ENCODE measurements at regions not wholly inside any gene's neighbourhood (a gene's known extent, or its start where the extent isn't known, plus 50 kb on each side); places are given as distances from the start of the nearest gene placed in this dataset.
A peak's percentile ranks its signal among the peaks of the same experiment; 100 is the strongest.

GRCh38 chr13:82850644-82851043 lies 1031.6 kb downstream of the SLITRK1 start:
- DNase-seq (ENCODE audit: low spot score) (no peak), ATAC-seq (ENCODE audit: low read depth) (no peak)
- no peaks in the 10 kb centered on the region for H3K9me3 ChIP-seq (ENCODE audit: severe bottlenecking)
- no peaks in the 10 kb centered on the region for H3K36me3 ChIP-seq (ENCODE audit: low read depth)
- no peaks in the 10 kb centered on the region for H3K27me3 ChIP-seq (ENCODE audit: insufficient read depth, poor library complexity, severe bottlenecking)
- H3K27ac ChIP-seq (ENCODE audit: poor library complexity, severe bottlenecking), result no peak overlapping the region
- H3K4me3 ChIP-seq (ENCODE audit: severe bottlenecking), result no peak overlapping the region
- TF ChIP-seq CTCF (IDR thresholded peaks at IDR 0.05; ENCODE audit: poor library complexity, severe bottlenecking), result no peak
- H3K4me1 ChIP-seq (ENCODE audit: insufficient read depth, poor library complexity, severe bottlenecking), result no peaks in the 10 kb centered on the region

- Histone ChIP-seq H3K9me3 (ENCODE audit: severe bottlenecking) (no peaks in the 10 kb centered on the region), H3K27me3 (ENCODE audit: insufficient read depth, poor library complexity, severe bottlenecking) (no peaks in the 10 kb centered on the region), H3K27ac (ENCODE audit: poor library complexity, severe bottlenecking) (no peak overlapping the region), H3K4me1 (ENCODE audit: insufficient read depth, poor library complexity, severe bottlenecking) (no peaks in the 10 kb centered on the region), H3K36me3 (ENCODE audit: low read depth) (no peaks in the 10 kb centered on the region), H3K4me3 (ENCODE audit: severe bottlenecking) (no peak overlapping the region)
- no peak for ATAC-seq (ENCODE audit: low read depth)
- no peak for TF ChIP-seq CTCF (IDR thresholded peaks at IDR 0.05; ENCODE audit: poor library complexity, severe bottlenecking)
- DNase-seq (ENCODE audit: low spot score), result no peak
These were observed 1033.5 kb downstream of the SLITRK1 start for GRCh38 chr13:82848766-82849165.

GRCh38 chr13:82847595-82847994 lies 1034.7 kb downstream of the SLITRK1 start:
- H3K27ac ChIP-seq (ENCODE audit: poor library complexity, severe bottlenecking), result no peak overlapping the region

GRCh38 chr13:82833923-82834322 lies 1048.4 kb downstream of the SLITRK1 start:
- DNase-seq (ENCODE audit: low spot score) (no peak), ATAC-seq (ENCODE audit: low read depth) (no peak)
- H3K27me3 ChIP-seq (ENCODE audit: insufficient read depth, poor library complexity, severe bottlenecking), result no peaks in the 10 kb centered on the region
- H3K27ac ChIP-seq (ENCODE audit: poor library complexity, severe bottlenecking), result no peak overlapping the region
- H3K36me3 ChIP-seq (ENCODE audit: low read depth), result no peaks in the 10 kb centered on the region
- no peak for TF ChIP-seq CTCF (IDR thresholded peaks at IDR 0.05; ENCODE audit: poor library complexity, severe bottlenecking)
- H3K4me3 ChIP-seq (ENCODE audit: severe bottlenecking), result no peak overlapping the region
- no peaks in the 10 kb centered on the region for H3K9me3 ChIP-seq (ENCODE audit: severe bottlenecking)
- H3K4me1 ChIP-seq (ENCODE audit: insufficient read depth, poor library complexity, severe bottlenecking), result no peaks in the 10 kb centered on the region

More at GRCh38 chr13:82847595-82847994, 1034.7 kb downstream of the SLITRK1 start:
- no peaks in the 10 kb centered on the region for H3K9me3 ChIP-seq (ENCODE audit: severe bottlenecking)
- DNase-seq (ENCODE audit: low spot score) (no peak), ATAC-seq (ENCODE audit: low read depth) (no peak)
- no peaks in the 10 kb centered on the region for H3K36me3 ChIP-seq (ENCODE audit: low read depth)
- no peaks in the 10 kb centered on the region for H3K4me1 ChIP-seq (ENCODE audit: insufficient read depth, poor library complexity, severe bottlenecking)
- H3K4me3 ChIP-seq (ENCODE audit: severe bottlenecking), result no peak overlapping the region
- peak; percentile 22 for TF ChIP-seq CTCF (IDR thresholded peaks at IDR 0.05; ENCODE audit: poor library complexity, severe bottlenecking)
- no peaks in the 10 kb centered on the region for H3K27me3 ChIP-seq (ENCODE audit: insufficient read depth, poor library complexity, severe bottlenecking)

GRCh38 chr13:82829040-82829439 lies 1053.2 kb downstream of the SLITRK1 start:
- H3K9me3 ChIP-seq (ENCODE audit: severe bottlenecking), result no peaks in the 10 kb centered on the region
- TF ChIP-seq CTCF (IDR thresholded peaks at IDR 0.05; ENCODE audit: poor library complexity, severe bottlenecking), result no peak
- no peak overlapping the region for H3K27ac ChIP-seq (ENCODE audit: poor library complexity, severe bottlenecking)
- no peak overlapping the region for H3K4me3 ChIP-seq (ENCODE audit: severe bottlenecking)
- H3K4me1 ChIP-seq (ENCODE audit: insufficient read depth, poor library complexity, severe bottlenecking), result no peaks in the 10 kb centered on the region
- DNase-seq (ENCODE audit: low spot score), result no peak
- H3K27me3 ChIP-seq (ENCODE audit: insufficient read depth, poor library complexity, severe bottlenecking), result no peaks in the 10 kb centered on the region
- no peak for ATAC-seq (ENCODE audit: low read depth)
- H3K36me3 ChIP-seq (ENCODE audit: low read depth), result no peaks in the 10 kb centered on the region
